ENCODE measurements at regions not wholly inside any gene's neighbourhood (a gene's known extent, or its start where the extent isn't known, plus 50 kb on each side); places are given as distances from the start of the nearest gene placed in this dataset.

DNA sequence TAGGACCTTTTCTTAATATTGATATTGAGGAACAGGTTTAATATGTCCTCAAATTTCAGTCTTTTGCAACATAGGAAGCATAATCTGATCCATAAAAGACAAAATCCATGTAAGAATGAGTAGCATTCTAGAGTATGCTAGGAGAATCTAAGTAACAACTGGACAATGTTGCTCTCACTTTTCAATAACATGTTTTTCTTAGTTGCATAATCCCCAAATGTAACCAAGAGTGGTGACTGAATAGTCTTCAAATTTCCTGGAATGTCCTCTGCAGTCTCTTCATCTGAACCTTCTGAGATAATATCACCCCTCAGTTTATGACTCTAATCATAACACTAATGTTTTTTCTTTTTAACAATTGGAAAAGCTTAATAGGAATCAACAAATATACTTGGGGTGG is 110.0 kb upstream of the ZEB2 start:
- no peak for TF ChIP-seq ZBTB33 (IDR thresholded peaks at IDR 0.05; ENCODE audit: extremely low read depth, insufficient replicate concordance, low read length)
- TF ChIP-seq, protein P1, sequence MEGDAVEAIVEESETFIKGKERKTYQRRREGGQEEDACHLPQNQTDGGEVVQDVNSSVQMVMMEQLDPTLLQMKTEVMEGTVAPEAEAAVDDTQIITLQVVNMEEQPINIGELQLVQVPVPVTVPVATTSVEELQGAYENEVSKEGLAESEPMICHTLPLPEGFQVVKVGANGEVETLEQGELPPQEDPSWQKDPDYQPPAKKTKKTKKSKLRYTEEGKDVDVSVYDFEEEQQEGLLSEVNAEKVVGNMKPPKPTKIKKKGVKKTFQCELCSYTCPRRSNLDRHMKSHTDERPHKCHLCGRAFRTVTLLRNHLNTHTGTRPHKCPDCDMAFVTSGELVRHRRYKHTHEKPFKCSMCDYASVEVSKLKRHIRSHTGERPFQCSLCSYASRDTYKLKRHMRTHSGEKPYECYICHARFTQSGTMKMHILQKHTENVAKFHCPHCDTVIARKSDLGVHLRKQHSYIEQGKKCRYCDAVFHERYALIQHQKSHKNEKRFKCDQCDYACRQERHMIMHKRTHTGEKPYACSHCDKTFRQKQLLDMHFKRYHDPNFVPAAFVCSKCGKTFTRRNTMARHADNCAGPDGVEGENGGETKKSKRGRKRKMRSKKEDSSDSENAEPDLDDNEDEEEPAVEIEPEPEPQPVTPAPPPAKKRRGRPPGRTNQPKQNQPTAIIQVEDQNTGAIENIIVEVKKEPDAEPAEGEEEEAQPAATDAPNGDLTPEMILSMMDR (IDR thresholded peaks at IDR 0.05 in 2 of 3, conservative IDR thresholded peaks at IDR 0.05 in 1 of 3; ENCODE audit: borderline replicate concordance in 1 of 3, insufficient read depth in 1 of 3, low read depth in 2 of 3, low read length in 2 of 3) = no peak
